GM12891 (cell line): ENCODE measurements at regions not wholly inside any gene's neighbourhood (a gene's known extent, or its start where the extent isn't known, plus 50 kb on each side); places are given as distances from the start of the nearest gene placed in this dataset.

Experiments
- DNase-seq: peaks from one replicate; pipeline ENCODE4 v3.0.0; 2011; ENCODE audit warnings: low spot score; ENCODE audit not compliant: insufficient read length
- FAIRE-seq: peaks from 2 replicates; lab custom pipeline; 2011; peaks lifted over from hg19 to GRCh38; lab: Jason Lieb, UNC
- PAX5 ChIP-seq: IDR thresholded peaks from 2 replicates; pipeline ENCODE4 v1.6.1; 2011; ENCODE audit warnings: low read length, moderate library complexity, mild to moderate bottlenecking; ENCODE audit not compliant: insufficient read depth, severe bottlenecking
- POLR2A ChIP-seq: IDR thresholded peaks from 2 replicates; pipeline ENCODE4 v1.6.1; 2011; ENCODE audit warnings: low read depth, low read length, control low read depth
- POLR2AphosphoS5 ChIP-seq: IDR thresholded peaks from 2 replicates; pipeline ENCODE4 v1.6.1; 2011; ENCODE audit warnings: low read depth, low read length, control low read depth
- POU2F2 ChIP-seq: IDR thresholded peaks from 2 replicates; pipeline ENCODE4 v1.6.1; 2011; ENCODE audit warnings: low read depth, mild to moderate bottlenecking, control low read depth, low read length, moderate library complexity
- SPI1 ChIP-seq: IDR thresholded peaks from 2 replicates; pipeline ENCODE4 v1.6.1; 2011; ENCODE audit warnings: low read depth, low read length, control low read depth
- TAF1 ChIP-seq: IDR thresholded peaks from 2 replicates; pipeline ENCODE4 v1.6.1; 2011; ENCODE audit warnings: low read depth, low read length, control low read depth

DNA sequence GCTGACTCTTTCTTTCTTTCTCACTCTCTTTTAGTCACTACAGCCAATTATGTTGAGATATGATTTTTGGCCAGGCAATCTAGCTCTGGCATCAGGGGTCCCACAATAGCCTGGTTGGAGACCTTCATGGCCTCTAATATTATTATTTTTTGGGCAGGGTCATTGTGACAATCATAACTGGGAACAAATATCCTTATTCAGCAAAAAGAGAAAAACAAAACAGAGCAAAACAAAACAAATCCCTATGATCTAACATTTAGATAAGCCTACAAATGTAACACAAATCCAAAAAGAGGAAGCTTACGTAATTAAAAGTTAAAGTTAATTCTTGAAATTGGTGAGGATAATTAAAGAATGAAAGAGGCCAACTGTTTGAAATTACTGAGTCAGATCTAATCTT lies 640.0 kb downstream of the TUSC7 start:
- FAIRE-seq (no peak), DNase-seq (no peak)
- TF ChIP-seq SPI1 = no peak
- TF ChIP-seq TAF1 = no peak
- no peak for TF ChIP-seq POU2F2
- TF ChIP-seq PAX5 = no peak
- no peak for TF ChIP-seq POLR2AphosphoS5
- TF ChIP-seq POLR2A = no peak

- DNase-seq (no peak), FAIRE-seq (no peak)
- TF ChIP-seq POLR2AphosphoS5 (no peak), SPI1 (no peak), PAX5 (no peak), POU2F2 (no peak), TAF1 (no peak), POLR2A (no peak)
Measured at GRCh38 chr3:117350371-117350770, 640.8 kb downstream of the TUSC7 start.

DNA sequence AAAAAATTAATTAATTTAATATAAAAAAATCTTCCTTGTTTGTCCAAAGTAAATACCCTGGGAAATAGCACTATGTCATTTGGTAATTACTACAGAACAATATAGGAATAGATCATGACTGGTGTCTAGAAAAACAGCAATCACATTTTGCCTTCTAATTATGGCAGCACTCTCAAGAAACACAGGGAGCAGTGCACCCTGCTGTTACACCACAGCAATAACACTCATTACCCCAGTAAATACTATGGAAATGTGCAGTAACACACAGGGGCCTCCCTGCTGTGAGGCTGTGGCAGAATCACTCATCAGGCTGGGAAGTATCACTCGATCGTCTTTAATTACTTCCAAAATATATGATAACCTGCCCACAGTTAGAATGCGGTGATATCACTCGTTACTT lies 646.0 kb downstream of the TUSC7 start:
- FAIRE-seq = peak; percentile 33
- TF ChIP-seq POLR2A = no peak
- TF ChIP-seq TAF1 = no peak
- TF ChIP-seq POLR2AphosphoS5 = no peak
- no peak for DNase-seq

DNA sequence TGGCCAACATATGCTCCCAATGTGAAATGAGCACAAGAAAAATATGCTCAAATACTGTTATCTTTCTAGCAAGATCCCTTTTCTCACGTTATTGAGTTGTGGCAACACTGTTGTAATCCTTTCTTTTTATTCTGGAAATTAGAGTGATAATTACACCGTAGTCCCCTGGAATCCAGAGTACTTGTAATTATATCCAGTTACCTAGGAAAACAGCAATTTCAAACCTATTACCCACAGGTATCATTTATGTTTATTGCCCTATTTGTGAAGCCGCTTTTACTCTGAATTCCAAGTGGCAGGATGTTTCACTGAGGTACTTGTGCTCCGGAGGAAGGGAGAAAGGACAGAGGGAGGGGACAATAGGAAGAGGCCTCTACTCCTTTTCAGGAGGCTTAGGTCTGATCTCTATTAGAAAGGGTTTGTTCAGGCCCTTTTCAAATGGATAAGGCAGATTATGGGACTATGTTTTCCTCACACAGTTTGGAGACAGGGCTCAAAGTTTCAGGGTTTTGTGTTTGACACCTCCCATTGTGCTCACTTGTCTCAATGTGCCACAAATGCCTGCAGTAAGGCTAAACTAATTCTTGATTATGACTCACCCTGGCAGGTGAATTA lies 646.6 kb downstream of the TUSC7 start:
- TF ChIP-seq PAX5 (no peak), POLR2A (no peak), POLR2AphosphoS5 (no peak), SPI1 (no peak), POU2F2 (no peak)
- FAIRE-seq (no peak), DNase-seq (no peak)

DNA sequence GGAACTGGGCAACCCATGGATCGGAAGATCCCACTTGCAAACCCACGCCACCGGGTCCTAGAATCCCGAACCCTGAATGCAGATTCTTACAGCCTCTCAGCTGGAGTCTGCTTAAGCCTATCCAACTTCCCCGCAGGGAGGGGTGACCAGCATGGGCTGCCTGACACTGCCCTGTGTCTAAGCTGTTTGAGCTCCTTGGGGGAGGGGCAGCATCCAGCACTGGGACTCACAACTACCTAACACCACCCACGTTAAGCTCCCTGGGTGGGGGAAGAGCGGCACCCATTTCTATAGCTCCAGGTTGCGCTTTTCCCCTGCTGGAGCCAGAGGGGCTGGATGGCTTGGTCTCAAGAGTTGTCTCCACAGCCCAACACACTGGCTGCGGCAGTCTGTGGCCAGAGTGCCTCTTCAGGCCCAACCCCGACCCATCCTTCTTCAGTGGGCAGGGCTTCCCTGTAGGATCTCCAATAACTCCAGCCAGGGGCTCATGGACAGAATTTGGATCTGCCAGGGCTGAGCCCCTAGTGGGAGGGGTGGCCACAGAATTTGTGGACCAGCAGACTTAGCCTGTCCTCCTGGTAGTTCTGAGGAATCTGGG lies 649.2 kb downstream of the TUSC7 start:
- DNase-seq = no peak
- no peak for FAIRE-seq
- TF ChIP-seq POU2F2 (no peak), POLR2AphosphoS5 (no peak), POLR2A (no peak), PAX5 (no peak), TAF1 (no peak), SPI1 (no peak)

- FAIRE-seq (no peak), DNase-seq (no peak)
- TF ChIP-seq POLR2A (no peak), TAF1 (no peak), POU2F2 (no peak), PAX5 (no peak), SPI1 (no peak), POLR2AphosphoS5 (no peak)
Measured at GRCh38 chr3:117366574-117366973, 657.0 kb downstream of the TUSC7 start.

- no peak for FAIRE-seq
- TF ChIP-seq TAF1 (no peak), PAX5 (no peak), SPI1 (no peak), POLR2AphosphoS5 (no peak), POLR2A (no peak), POU2F2 (no peak)
- no peak for DNase-seq
Measured at GRCh38 chr3:117367861-117368260, 658.3 kb downstream of the TUSC7 start.

GRCh38 chr3:117380631-117381030 lies 671.1 kb downstream of the TUSC7 start:
- FAIRE-seq = no peak
- DNase-seq = no peak
- TF ChIP-seq POLR2A (no peak), SPI1 (no peak), POU2F2 (no peak), POLR2AphosphoS5 (no peak), TAF1 (no peak), PAX5 (no peak)

GRCh38 chr3:117393119-117393518 lies 683.5 kb downstream of the TUSC7 start:
- FAIRE-seq = no peak
- DNase-seq = no peak
- TF ChIP-seq POLR2A = no peak
- TF ChIP-seq TAF1 = no peak
- TF ChIP-seq SPI1 = no peak
- no peak for TF ChIP-seq POLR2AphosphoS5
- no peak for TF ChIP-seq POU2F2
- no peak for TF ChIP-seq PAX5

GRCh38 chr3:117398141-117398899 lies 688.7 kb downstream of the TUSC7 start:
- DNase-seq (no peak), FAIRE-seq (no peak)
- TF ChIP-seq POLR2AphosphoS5 = no peak
- no peak for TF ChIP-seq POU2F2
- TF ChIP-seq PAX5 = no peak
- TF ChIP-seq TAF1 = no peak
- TF ChIP-seq POLR2A = no peak
- no peak for TF ChIP-seq SPI1
